Stimulated activated CD8-positive, alpha-beta memory T cell treated with anti-CD3 and anti-CD28 coated beads, Interleukin-7, amount 100 ng/mL, for 48 hours (primary cell): ENCODE measurements at regions not wholly inside any gene's neighbourhood (a gene's known extent, or its start where the extent isn't known, plus 50 kb on each side); places are given as distances from the start of the nearest gene placed in this dataset.
"Not testable (repeated sequence)": the region's sequence is repeated elsewhere in the genome, so short reads cannot be mapped to it uniquely, and the experiment has no call there.

Experiments used
- DNase-seq, 2 donors: peaks; one replicate each; pipeline ENCODE4 v3.0.0-alpha.2; 2020; ENCODE audit warnings: low read depth in 1 of 2; ENCODE audit errors: extremely low read depth in 1 of 2

- no peak for DNase-seq
Measured at GRCh38 chr12:97968641-97969197, 506.1 kb downstream of the RMST start.

GRCh38 chr12:97977870-97978405 is 515.3 kb downstream of the RMST start:
- no peak for DNase-seq

- no peak for DNase-seq
Measured at GRCh38 chr12:97982684-97983083, 520.1 kb downstream of the RMST start.

- no peak for DNase-seq
Measured at GRCh38 chr12:97983796-97984195, 521.2 kb downstream of the RMST start.

- DNase-seq, result no peak
Measured at GRCh38 chr12:97984436-97984835, 521.8 kb downstream of the RMST start.

DNA sequence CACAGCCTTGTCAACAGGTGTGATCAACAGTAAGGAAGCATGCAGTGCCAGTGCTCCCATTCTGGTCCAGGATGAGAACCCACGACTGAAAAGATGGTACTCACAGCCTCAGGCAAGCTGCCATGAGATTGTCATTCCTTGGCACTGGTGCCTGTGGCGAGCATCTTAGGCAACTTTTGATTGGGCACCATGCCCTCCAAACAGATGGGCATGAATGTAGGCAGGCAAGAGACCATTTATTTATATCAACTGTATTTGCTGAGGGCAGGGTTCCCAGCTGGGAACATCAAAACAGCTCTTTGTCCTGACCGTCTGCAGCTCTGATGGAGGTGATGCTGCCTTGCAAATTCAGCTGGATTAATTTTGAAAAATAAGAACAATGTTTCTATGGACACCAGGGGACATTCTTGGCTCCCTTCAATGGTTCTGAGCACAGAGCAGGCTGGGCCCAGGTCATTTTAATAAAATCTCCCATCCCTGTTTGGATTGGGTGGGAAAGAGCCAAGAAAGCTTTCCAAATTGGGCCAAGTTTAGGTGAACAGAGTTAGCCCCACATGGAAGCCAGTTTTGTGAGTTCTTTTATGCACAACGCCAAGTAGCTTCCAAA is 522.5 kb downstream of the RMST start:
- DNase-seq, result no peak

- DNase-seq, result no peak
Measured at GRCh38 chr12:97985834-97986233, 523.2 kb downstream of the RMST start.

- DNase-seq, result not testable (repeated sequence)
Measured at GRCh38 chr12:97988588-97988987, 526.0 kb downstream of the RMST start.

DNA sequence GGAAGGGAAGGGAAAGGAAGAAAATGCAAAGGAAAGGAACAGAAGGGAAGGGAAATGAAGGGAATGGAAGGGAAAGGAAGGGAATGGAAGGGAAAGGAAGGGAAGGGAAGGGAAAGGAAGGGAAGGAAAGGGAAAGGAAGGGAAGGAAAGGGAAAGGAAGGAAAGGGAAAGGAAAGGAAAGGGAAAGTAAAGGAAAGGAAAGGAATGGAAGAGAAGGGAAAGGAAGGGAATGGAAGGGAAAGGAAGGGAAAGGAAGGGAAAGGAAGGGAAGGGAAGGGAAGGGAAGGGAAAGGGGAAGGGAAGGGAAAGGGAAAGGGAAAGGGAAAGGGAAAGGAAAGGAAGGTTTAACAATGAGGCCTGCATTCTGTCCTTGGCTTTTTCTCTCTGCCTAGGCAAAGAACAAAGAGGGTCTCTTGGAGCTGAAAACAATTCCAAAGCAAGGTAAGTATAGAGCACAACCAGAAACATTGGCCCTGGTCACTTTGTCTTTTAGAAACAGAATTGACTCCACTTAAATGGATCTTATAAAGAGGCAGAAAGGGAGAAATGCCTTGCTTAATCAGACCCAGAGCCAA is 525.9 kb upstream of the TMPO start:
- no peak for DNase-seq

DNA sequence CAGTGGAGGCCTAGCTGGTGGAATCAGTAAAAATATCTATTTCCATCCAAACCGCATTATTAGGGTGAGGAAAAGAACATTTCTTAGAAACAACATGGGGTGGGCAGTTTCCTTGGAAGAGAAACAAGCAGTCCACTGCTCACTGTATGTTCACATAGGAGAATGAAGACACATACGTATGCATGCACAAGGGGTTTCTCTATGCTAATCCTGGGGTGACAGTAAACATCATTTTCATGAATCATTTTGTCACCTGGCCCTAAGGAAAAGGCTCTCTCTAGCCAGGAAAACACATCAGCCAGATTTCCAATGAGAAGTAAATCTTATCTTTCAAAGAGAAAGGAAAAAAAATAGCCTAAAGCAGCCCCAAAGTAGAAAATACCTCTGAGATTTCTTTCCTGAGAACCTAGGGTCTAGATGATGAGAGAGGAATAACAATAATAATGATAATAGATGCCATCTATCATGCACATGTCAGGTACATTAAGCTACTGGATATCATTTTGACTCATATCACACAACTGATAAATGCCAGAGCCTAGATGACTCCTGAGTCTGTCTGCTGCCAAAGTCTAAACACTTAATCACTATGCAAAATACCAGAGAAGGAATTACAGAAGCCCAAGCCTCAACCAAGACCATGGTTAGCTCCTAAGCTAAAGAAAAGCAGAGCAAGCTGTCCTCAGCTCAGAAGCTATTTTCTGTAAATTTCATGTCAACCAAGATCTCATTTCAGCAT is 520.5 kb upstream of the TMPO start:
- DNase-seq, result no peak

DNA sequence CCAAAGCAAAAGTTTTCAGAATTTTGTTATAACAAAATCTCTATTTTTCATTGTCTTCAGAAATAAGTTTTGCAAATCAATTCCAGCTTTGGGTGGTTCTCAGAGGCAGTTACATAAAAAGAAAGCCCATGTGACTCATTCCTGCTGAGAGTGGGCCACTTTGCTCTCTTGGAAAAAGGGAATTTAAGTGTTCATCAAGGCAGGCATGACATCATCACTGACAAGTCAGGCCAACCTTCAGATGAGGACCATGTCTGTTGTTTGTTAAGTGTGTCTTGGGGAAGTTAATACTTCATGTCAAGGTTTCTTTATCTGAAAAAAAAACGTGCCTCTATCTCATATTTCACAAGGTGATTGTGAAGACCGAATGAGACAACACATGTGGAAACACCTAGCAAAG is 519.8 kb upstream of the TMPO start:
- DNase-seq, result no peak

DNA sequence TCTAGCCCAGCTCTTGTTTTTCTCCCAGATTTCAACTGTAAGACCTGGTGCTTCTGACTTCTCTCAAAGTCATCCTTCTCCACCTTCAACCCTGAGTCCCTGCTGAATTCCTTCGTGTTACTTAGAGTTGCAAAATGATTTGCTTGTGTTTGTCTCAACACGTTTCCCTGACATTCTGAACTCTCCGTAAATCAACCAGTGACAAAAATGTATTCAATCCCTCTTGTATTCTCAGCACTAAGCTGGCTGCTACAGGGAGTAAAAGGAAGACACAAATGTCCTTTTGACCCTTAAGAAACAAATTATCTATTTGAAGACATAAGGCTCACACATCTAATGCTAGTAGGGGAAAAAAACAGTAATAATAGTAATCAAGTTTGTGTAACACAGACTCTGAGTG is 514.0 kb upstream of the TMPO start:
- DNase-seq, result no peak

DNA sequence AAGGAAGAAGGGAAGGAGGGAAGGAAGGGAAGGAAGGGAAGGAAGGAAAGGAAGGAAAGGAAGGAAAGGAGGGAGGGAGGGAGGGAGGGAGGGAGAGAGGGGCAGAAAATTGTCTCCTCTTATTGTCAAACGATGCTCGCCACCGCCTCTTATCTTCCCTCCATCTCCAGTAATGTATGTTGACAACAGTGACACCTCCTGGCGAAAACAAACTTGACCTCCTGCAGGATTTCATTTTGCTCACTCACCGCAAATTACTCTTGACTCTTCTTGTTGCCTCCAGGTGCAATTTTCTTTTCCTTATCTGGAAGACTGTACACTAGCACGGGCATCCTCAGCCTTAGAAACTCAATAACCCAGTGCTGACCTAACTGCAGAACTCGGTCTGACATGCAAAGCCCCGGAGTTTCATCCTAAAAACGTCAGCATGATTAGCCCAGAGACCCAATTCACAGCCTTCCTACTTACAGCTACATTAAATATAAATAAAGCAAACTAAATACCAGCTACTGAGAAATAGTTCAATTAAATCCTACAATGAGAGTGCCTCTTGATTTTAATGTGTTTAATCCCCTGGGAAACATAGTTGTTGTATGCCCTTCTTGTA is 512.4 kb upstream of the TMPO start:
- DNase-seq, result peak in 1 of 2 donors; percentile 4

DNA sequence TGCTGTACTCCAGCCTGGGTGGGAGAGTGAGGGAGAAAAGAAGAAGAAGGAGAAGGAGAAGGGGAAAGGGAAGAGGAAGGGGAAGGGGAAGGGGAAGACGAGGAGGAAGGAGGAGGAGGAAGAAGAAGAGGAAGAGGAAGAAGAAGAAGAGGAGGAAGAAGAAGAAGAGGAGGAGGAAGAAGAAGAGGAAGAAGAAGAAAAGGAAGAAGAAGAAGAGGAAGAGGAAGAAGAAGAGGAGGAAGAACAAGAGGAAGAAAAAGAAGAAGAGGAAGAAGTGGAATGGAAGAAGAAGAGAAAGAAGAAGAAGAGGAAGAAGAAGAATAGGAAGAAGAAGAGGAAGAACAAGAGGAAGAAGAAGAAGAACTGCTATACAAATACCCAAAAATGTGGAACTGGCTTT is 507.4 kb upstream of the TMPO start:
- DNase-seq, result no peak

GRCh38 chr12:98013560-98013959 is 501.8 kb upstream of the TMPO start:
- no peak for DNase-seq

DNA sequence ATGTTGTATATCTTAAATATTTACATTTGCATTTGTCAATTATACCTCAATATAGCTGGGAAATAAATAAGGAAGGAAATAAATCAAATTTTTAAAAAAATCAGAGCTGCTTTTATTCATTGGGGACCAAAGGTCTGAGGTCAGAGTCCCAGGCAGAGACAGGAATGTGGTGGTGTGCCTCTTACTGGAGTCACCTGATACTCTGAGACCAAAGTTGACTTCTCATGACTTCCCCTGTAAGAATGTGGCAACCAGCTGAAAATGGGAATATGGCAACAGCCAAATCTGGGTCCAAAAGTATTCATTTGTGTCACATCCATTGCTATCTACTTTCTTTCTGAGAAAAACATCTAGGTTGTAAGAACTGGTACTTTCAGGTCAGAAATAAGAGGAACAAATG is 496.6 kb upstream of the TMPO start:
- DNase-seq, result no peak

DNA sequence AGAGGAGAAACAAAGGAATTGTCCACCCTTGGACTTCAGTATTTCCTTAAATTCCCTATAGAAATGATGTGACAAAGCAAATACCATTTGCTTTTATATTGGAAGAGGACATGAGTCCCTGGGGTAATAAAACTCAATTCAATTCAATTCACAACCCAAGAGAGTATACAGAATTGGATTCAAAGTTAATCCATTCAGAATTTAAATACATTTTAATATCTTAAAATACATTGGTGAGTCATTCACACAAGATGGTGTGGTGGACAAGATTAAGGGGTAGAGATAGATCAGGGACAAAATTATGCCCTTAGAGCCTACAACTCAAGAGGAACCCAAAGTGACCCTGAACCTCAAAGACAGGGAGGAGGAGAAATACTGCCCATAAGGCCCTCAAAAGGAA is 495.0 kb upstream of the TMPO start:
- DNase-seq, result no peak

DNA sequence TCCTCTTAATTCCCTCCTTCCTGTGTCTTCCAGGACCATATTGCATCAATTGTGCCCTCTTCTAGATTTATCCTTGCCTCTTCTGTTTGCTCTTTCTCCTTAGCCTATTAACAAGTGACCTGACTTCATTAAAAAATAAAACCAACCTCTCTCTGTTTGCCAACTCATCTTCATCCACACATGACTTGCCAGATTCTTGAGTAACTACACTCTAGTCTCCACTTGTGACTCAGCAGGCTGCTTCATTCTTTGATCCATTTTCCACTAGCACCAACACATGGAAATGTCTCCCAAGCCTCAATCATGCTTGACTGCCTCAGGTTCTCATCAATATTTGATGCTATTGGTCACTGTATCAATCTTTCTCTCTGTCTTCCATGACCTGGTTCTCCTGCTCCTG is 492.4 kb upstream of the TMPO start:
- DNase-seq, result no peak

DNA sequence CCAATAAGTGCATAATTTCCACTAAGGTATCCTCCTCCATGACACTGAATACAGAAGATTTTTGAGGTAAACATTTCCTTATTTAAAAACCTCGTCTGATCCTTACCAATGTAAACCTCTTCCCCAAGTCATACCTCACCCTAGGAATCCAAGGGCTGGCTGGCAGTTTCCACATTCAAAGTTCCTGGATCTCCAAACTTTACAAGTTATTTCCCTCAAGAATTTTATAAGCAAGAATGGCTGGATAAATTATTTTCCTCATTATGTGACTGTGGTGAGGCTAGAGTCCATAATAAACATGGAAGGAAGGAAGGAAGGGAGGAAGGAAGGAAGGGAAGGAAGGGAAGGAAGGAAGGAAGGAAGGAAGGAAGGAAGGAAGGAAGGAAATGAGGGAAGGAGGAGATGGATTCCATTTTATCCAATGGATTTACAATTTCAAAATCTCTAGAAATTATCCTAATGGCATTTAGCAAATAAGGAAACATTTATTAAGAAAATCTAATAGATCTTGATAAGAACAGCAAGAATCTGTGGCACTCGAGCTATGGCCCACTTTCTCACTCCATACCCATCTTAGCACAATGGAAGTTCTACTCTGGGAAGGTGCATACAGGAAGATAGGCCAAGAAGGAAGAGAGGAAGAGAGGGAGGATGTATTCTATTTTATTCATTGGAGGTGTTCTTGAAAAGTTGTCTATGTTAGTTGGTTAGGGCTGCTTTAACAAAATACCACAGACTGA is 477.8 kb upstream of the TMPO start:
- no peak for DNase-seq

- DNase-seq, result no peak
Measured at GRCh38 chr12:98042668-98043067, 472.7 kb upstream of the TMPO start.

DNA sequence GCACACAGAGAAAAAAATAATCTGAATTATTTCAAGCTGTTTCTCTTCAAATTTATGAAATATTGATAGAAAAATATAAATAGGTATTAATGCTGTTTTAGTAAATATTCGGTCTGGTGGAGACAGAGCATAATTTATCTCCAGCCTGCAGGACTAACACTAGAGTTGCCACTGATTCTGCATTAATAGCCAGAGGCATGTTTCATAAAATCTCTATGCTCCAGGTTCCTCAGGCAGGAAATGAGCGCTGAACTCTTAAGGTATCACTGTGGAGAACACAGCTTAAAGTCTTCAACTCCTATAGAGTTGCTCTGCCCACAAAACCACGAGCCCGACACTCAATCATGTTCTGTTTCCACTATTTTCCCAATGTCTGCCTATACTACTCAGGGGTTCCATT is 470.0 kb upstream of the TMPO start:
- no peak for DNase-seq
